Common myeloid progenitor, CD34-positive (primary cell): ENCODE measurements at regions not wholly inside any gene's neighbourhood (a gene's known extent, or its start where the extent isn't known, plus 50 kb on each side); places are given as distances from the start of the nearest gene placed in this dataset.
A peak's percentile ranks its signal among the peaks of the same experiment; 100 is the strongest.

Source experiments
- CTCF ChIA-PET: fragments of 350-600 bp; sonication (Branson Sonifier 250); formaldehyde crosslinking; loops from one replicate; lab custom pipeline; 2021; ENCODE audit warnings: antibody characterized with exemption; lab: Charles Lee
- POLR2A ChIA-PET: fragments of 350-600 bp; sonication (Branson Sonifier 250); formaldehyde crosslinking; loops from one replicate; lab custom pipeline; 2021; ENCODE audit warnings: antibody characterized with exemption; lab: Charles Lee
- DNase-seq, 3 donors: peaks; one replicate each; pipeline versions ENCODE4 v3.0.0 to v3.0.0-alpha.2; 2013
- H3K27ac ChIP-seq, 2 experiments: 1 replicate in 1 of 2; 2 replicates in 1 of 2; pipeline ENCODE4 v1.7.0; 2013; ENCODE audit warnings: inconsistent platforms in 2 of 2, low read length in 2 of 2, mild to moderate bottlenecking in 2 of 2, low read depth in 1 of 2, moderate library complexity in 1 of 2; ENCODE audit not compliant: severe bottlenecking in 2 of 2, insufficient read depth in 1 of 2, poor library complexity in 1 of 2
- H3K27me3 ChIP-seq, 5 experiments: replicated peaks in 2 of 5; 1 replicate in 3 of 5; 2 replicates in 2 of 5; pipeline versions ENCODE4 v1.6.1 to v1.7.0; 2013; ENCODE audit warnings: low read length in 4 of 5, mild to moderate bottlenecking in 2 of 5, moderate library complexity in 2 of 5, inconsistent platforms in 1 of 5; ENCODE audit not compliant: insufficient read depth in 5 of 5, control insufficient read depth in 4 of 5
- H3K36me3 ChIP-seq, 4 experiments: 1 replicate in 2 of 4; 2 replicates in 2 of 4; pipeline versions ENCODE4 v1.6.1 to v1.7.0; 2013; ENCODE audit warnings: low read length in 3 of 4, control low read depth in 1 of 4, mild to moderate bottlenecking in 1 of 4; ENCODE audit not compliant: control insufficient read depth in 4 of 4, insufficient read depth in 4 of 4
- H3K4me1 ChIP-seq, 4 experiments: 1 replicate in 3 of 4; 2 replicates in 1 of 4; pipeline versions ENCODE4 v1.6.1 to v1.7.1; 2013; ENCODE audit warnings: low read length in 3 of 4, mild to moderate bottlenecking in 3 of 4, control low read depth in 1 of 4, inconsistent platforms in 1 of 4, moderate library complexity in 1 of 4; ENCODE audit not compliant: control insufficient read depth in 4 of 4, insufficient read depth in 4 of 4; ENCODE audit errors: control extremely low read depth in 1 of 4
- H3K4me3 ChIP-seq, 7 experiments: 1 replicate in 4 of 7; 2 replicates in 3 of 7; pipeline versions ENCODE4 v1.5.1 to v1.7.0; 2013; ENCODE audit warnings: mild to moderate bottlenecking in 7 of 7, low read length in 6 of 7, moderate library complexity in 6 of 7, inconsistent platforms in 2 of 7, low read depth in 2 of 7, control low read depth in 1 of 7; ENCODE audit not compliant: insufficient read depth in 4 of 7, control insufficient read depth in 1 of 7; ENCODE audit errors: extremely low read depth in 1 of 7
- H3K9me3 ChIP-seq, 5 experiments: 1 replicate in 4 of 5; 2 replicates in 1 of 5; pipeline versions ENCODE4 v1.6.1 to v1.7.1; 2013; ENCODE audit warnings: low read length in 4 of 5, mild to moderate bottlenecking in 2 of 5, inconsistent platforms in 1 of 5, low read depth in 1 of 5, moderate library complexity in 1 of 5; ENCODE audit not compliant: control insufficient read depth in 4 of 5, insufficient read depth in 2 of 5; ENCODE audit errors: control extremely low read depth in 1 of 5
- WGBS: methylation state at CpG from one replicate; pipeline ENCODE4 v1.1.5; 2013; ENCODE audit not compliant: insufficient coverage; 5-methylcytosine and 5-hydroxymethylcytosine counted together

- Histone ChIP-seq H3K4me3 (no peak overlapping the region), H3K27me3 (peaks cover 0 to 43% (median 8%) of the 10 kb centered on the region in 5 experiments), H3K9me3 (no peaks in the 10 kb centered on the region), H3K27ac (no peak overlapping the region), H3K4me1 (no peaks in the 10 kb centered on the region), H3K36me3 (no peaks in the 10 kb centered on the region)
- ChIA-PET POLR2A (no interaction called here), CTCF (no interaction called here)
- WGBS = 63% methylated on average over 7 of the region's 8 CpGs
- DNase-seq = no peak
These were observed 371.2 kb downstream of the PREX1 start for GRCh38 chr20:48456366-48457192.

- ChIA-PET POLR2A (no interaction called here), CTCF (no interaction called here)
- no peaks in the 10 kb centered on the region for H3K36me3 ChIP-seq
These were observed 372.0 kb downstream of the PREX1 start for GRCh38 chr20:48455651-48456365.

GRCh38 chr20:48454671-48455490 is 372.9 kb downstream of the PREX1 start:
- DNase-seq = no peak
- Histone ChIP-seq H3K27ac (no peak overlapping the region), H3K36me3 (no peaks in the 10 kb centered on the region), H3K4me3 (no peak overlapping the region), H3K9me3 (no peaks in the 10 kb centered on the region), H3K4me1 (no peaks in the 10 kb centered on the region), H3K27me3 (peaks cover 0 to 28% (median 6%) of the 10 kb centered on the region in 5 experiments)
- WGBS = 81% methylated on average over 8 of the region's 14 CpGs
- ChIA-PET CTCF (no interaction called here), POLR2A (interaction anchor here (0.7 kb wide), 1 partner anchor 20 kb away, joined by 3 read pairs; no protein-coding TSS in a partner anchor)

More at GRCh38 chr20:48455651-48456365, 372.0 kb downstream of the PREX1 start:
- H3K9me3 ChIP-seq = no peaks in the 10 kb centered on the region
- no peak for DNase-seq
- no peak overlapping the region for H3K27ac ChIP-seq
- H3K4me3 ChIP-seq = no peak overlapping the region
- WGBS = 76% methylated on average over 15 of the region's 16 CpGs
- H3K27me3 ChIP-seq = peaks cover 0 to 36% (median 6%) of the 10 kb centered on the region in 5 experiments
- no peaks in the 10 kb centered on the region for H3K4me1 ChIP-seq

- peaks cover 0 to 25% (median 6%) of the 10 kb centered on the region in 5 experiments for H3K27me3 ChIP-seq
- POLR2A ChIA-PET = no interaction called here
- no peak overlapping the region for H3K4me3 ChIP-seq
- no peak overlapping the region for H3K27ac ChIP-seq
- DNase-seq = no peak
- CTCF ChIA-PET = no interaction called here
- H3K4me1 ChIP-seq = no peaks in the 10 kb centered on the region
- 84% methylated on average over 14 of the region's 15 CpGs for WGBS
- no peaks in the 10 kb centered on the region for H3K36me3 ChIP-seq
- no peaks in the 10 kb centered on the region for H3K9me3 ChIP-seq
These were observed 374.2 kb downstream of the PREX1 start for GRCh38 chr20:48453477-48454093.

- no peaks in the 10 kb centered on the region for H3K36me3 ChIP-seq
- POLR2A ChIA-PET = no interaction called here
These were observed 376.4 kb downstream of the PREX1 start for GRCh38 chr20:48451401-48451800.

GRCh38 chr20:48448666-48449600 is 378.9 kb downstream of the PREX1 start:
- peak in 1 of 3 donors; percentile 6 for DNase-seq
- peaks cover 0 to 9% (median under 1%) of the 10 kb centered on the region in 5 experiments for H3K9me3 ChIP-seq
- CTCF ChIA-PET = no interaction called here
- H3K36me3 ChIP-seq = no peaks in the 10 kb centered on the region
- H3K4me3 ChIP-seq = no peak overlapping the region
- 88% methylated on average over 10 of the region's 10 CpGs for WGBS
- H3K27ac ChIP-seq = no peak overlapping the region
- peaks cover 0 to 3% (median 0%) of the 10 kb centered on the region in 5 experiments for H3K27me3 ChIP-seq
- POLR2A ChIA-PET = no interaction called here
- H3K4me1 ChIP-seq = no peaks in the 10 kb centered on the region

More at GRCh38 chr20:48451401-48451800, 376.4 kb downstream of the PREX1 start:
- no peak overlapping the region for H3K27ac ChIP-seq
- 94% methylated on average over 5 of the region's 6 CpGs for WGBS
- no peak for DNase-seq
- H3K4me3 ChIP-seq = no peak overlapping the region
- no peaks in the 10 kb centered on the region for H3K9me3 ChIP-seq
- no peaks in the 10 kb centered on the region for H3K4me1 ChIP-seq
- CTCF ChIA-PET = no interaction called here
- peaks cover 0 to 25% (median 4%) of the 10 kb centered on the region in 5 experiments for H3K27me3 ChIP-seq
